Kidney (tissue), 13 donors: ENCODE measurements at regions not wholly inside any gene's neighbourhood (a gene's known extent, or its start where the extent isn't known, plus 50 kb on each side); places are given as distances from the start of the nearest gene placed in this dataset.
A peak's percentile ranks its signal among the peaks of the same experiment; 100 is the strongest.

Experiments used
- DNase-seq, 5 donors: peaks; one replicate each; pipeline ENCODE4 v3.0.0-alpha.2; 2013 to 2020
- FAIRE-seq: peaks from 2 replicates; lab custom pipeline; 2012; peaks lifted over from hg19 to GRCh38; lab: Jason Lieb, UNC
- H3K27ac ChIP-seq, 2 donors: one replicate each; pipeline ENCODE4 v1.7.0; 2013; ENCODE audit warnings: low read depth in 2 of 2, low read length in 2 of 2, inconsistent platforms in 1 of 2
- H3K27me3 ChIP-seq: one replicate; pipeline ENCODE4 v1.7.1; 2013; ENCODE audit warnings: low read length, inconsistent platforms; ENCODE audit not compliant: control insufficient read depth, insufficient read depth
- H3K36me3 ChIP-seq, 3 donors: one replicate each; pipeline versions ENCODE4 v1.7.0 to v1.7.1; 2013; ENCODE audit warnings: low read length in 3 of 3, control low read depth in 1 of 3, inconsistent platforms in 1 of 3; ENCODE audit not compliant: insufficient read depth in 3 of 3, control insufficient read depth in 2 of 3
- H3K4me1 ChIP-seq, 3 donors: one replicate each; pipeline versions ENCODE4 v1.7.0 to v1.7.1; 2013; ENCODE audit warnings: low read length in 3 of 3, inconsistent platforms in 1 of 3, low read depth in 1 of 3; ENCODE audit not compliant: control insufficient read depth in 2 of 3, insufficient read depth in 2 of 3
- H3K4me3 ChIP-seq, 3 donors: one replicate each; pipeline versions ENCODE4 v1.7.0 to v1.8.1; 2013; ENCODE audit warnings: low read length in 3 of 3, control low read depth in 1 of 3, inconsistent platforms in 1 of 3
- H3K9ac ChIP-seq, 3 donors: one replicate each; pipeline versions ENCODE4 v1.7.0 to v1.7.1; 2013; ENCODE audit warnings: low read length in 3 of 3, control low read depth in 1 of 3, inconsistent platforms in 1 of 3
- H3K9me3 ChIP-seq, 3 donors: one replicate each; pipeline versions ENCODE4 v1.7.0 to v1.7.1; 2013; ENCODE audit warnings: low read length in 3 of 3, control low read depth in 1 of 3, inconsistent platforms in 1 of 3; ENCODE audit not compliant: control insufficient read depth in 2 of 3, insufficient read depth in 1 of 3
- CTCF ChIP-seq: IDR thresholded peaks from 3 replicates; pipeline ENCODE4 v1.5.1; 2012; ENCODE audit warnings: mild to moderate bottlenecking, moderate library complexity, borderline replicate concordance; ENCODE audit not compliant: insufficient read depth; ENCODE audit errors: extremely low read depth
- intact Hi-C: fragments of 100-400 bp; cut with DNase I; formaldehyde crosslinking; loops from one replicate; pipeline ENCODE4 v1.11.1; 2022
- donor health status: control.
- donor health status: control.
- donor health status: control.
- donor health status: control.
- donor health status: control.
- donor health status: DM: yes; HTN: yes; CAD: no.
- donor health status: Normal renal cell carcinoma (clear cell type).

DNA sequence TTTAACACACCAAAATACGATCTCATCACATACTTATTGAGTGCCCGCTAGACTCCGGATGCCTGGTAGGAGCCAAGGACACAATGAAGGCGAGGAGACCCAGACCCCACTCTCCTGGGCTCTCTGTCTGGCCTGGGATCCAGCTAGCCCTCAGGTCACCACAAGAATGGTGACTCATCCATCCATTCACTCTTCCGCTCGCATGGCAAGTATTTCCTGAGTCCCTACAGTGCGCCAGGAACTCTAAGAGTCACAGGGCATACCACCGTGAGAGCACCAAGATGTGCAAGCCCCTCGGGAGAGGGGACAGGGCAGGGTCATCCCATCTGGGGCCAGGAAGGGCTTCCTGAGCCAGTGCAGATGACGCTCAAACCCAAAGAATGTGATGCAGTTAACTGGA lies 101.6 kb upstream of the PRR20G start:
- no peak for FAIRE-seq
- H3K27me3 ChIP-seq = no peaks in the 10 kb centered on the region

GRCh38 chr3:127388427-127388826 lies 100.6 kb upstream of the PRR20G start:
- no peaks in the 10 kb centered on the region for H3K9me3 ChIP-seq
- H3K36me3 ChIP-seq = no peaks in the 10 kb centered on the region
- H3K4me3 ChIP-seq = no peak overlapping the region
- H3K4me1 ChIP-seq = no peaks in the 10 kb centered on the region
- no peak overlapping the region for H3K9ac ChIP-seq
- no peak overlapping the region for H3K27ac ChIP-seq
- no peaks in the 10 kb centered on the region for H3K27me3 ChIP-seq
- intact Hi-C loops = no loop called here
- DNase-seq (no peak), FAIRE-seq (no peak)
- no peak for TF ChIP-seq CTCF

More for the DNA sequence above, 101.6 kb upstream of the PRR20G start:
- no peak overlapping the region for H3K4me3 ChIP-seq
- no peaks in the 10 kb centered on the region for H3K36me3 ChIP-seq
- H3K27ac ChIP-seq = no peak overlapping the region
- no peak for DNase-seq
- H3K9me3 ChIP-seq = no peaks in the 10 kb centered on the region
- intact Hi-C loops = no loop called here
- no peaks in the 10 kb centered on the region for H3K4me1 ChIP-seq
- no peak for TF ChIP-seq CTCF
- H3K9ac ChIP-seq = no peak overlapping the region

- FAIRE-seq = no peak
- TF ChIP-seq CTCF = no peak
Measured at GRCh38 chr3:127387556-127388153, 99.8 kb upstream of the PRR20G start.

GRCh38 chr3:127387119-127387518 lies 99.3 kb upstream of the PRR20G start:
- intact Hi-C loops = no loop called here
- Histone ChIP-seq H3K9ac (no peak overlapping the region), H3K27me3 (no peaks in the 10 kb centered on the region), H3K4me3 (no peak overlapping the region), H3K36me3 (no peaks in the 10 kb centered on the region), H3K4me1 (no peaks in the 10 kb centered on the region), H3K27ac (no peak overlapping the region), H3K9me3 (peaks cover 0 to 3% (median 0%) of the 10 kb centered on the region in 3 donors)
- no peak for FAIRE-seq
- TF ChIP-seq CTCF = no peak
- peak in 1 of 5 donors; percentile 71 for DNase-seq

More at GRCh38 chr3:127387556-127388153, 99.8 kb upstream of the PRR20G start:
- Histone ChIP-seq H3K27me3 (no peaks in the 10 kb centered on the region), H3K36me3 (no peaks in the 10 kb centered on the region), H3K27ac (no peak overlapping the region), H3K9ac (no peak overlapping the region), H3K4me3 (no peak overlapping the region), H3K4me1 (no peaks in the 10 kb centered on the region), H3K9me3 (no peaks in the 10 kb centered on the region)
- intact Hi-C loops = no loop called here
- DNase-seq = peak in 1 of 5 donors; percentile 49
